ENCODE measurements at regions not wholly inside any gene's neighbourhood (a gene's known extent, or its start where the extent isn't known, plus 50 kb on each side); places are given as distances from the start of the nearest gene placed in this dataset.
"Not testable (repeated sequence)": the region's sequence is repeated elsewhere in the genome, so short reads cannot be mapped to it uniquely, and the experiment has no call there.

DNA sequence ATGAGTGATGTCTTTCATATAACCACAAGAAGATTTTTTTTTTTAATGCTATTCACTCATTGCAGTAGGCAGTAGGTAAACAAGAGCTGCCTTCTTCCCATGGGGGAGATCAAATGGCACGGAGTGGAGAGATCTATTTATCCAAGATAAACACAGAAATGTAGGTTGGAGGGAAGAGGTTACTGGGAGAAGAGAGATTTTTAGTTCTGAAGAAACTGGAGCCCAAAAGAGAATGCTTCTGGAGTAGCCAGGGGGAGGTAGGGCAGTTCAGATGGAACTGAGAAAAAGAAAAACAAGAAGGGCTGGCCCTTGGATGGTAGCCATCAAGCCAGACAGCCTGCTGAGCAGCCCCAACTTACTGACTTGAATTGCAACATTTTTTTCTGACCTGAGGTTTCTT is 270.1 kb upstream of the TPK1 start:
- intact Hi-C loops (cut with DNase I; ENCODE audit: low total_unique reads), result no loop called here
- TF ChIP-seq, protein P1, sequence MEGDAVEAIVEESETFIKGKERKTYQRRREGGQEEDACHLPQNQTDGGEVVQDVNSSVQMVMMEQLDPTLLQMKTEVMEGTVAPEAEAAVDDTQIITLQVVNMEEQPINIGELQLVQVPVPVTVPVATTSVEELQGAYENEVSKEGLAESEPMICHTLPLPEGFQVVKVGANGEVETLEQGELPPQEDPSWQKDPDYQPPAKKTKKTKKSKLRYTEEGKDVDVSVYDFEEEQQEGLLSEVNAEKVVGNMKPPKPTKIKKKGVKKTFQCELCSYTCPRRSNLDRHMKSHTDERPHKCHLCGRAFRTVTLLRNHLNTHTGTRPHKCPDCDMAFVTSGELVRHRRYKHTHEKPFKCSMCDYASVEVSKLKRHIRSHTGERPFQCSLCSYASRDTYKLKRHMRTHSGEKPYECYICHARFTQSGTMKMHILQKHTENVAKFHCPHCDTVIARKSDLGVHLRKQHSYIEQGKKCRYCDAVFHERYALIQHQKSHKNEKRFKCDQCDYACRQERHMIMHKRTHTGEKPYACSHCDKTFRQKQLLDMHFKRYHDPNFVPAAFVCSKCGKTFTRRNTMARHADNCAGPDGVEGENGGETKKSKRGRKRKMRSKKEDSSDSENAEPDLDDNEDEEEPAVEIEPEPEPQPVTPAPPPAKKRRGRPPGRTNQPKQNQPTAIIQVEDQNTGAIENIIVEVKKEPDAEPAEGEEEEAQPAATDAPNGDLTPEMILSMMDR (IDR thresholded peaks at IDR 0.05), result no peak
- no peak for TF ChIP-seq POLR2A (IDR thresholded peaks at IDR 0.05)
- H3K4me1 ChIP-seq, result no peaks in the 10 kb centered on the region
- DNase-seq, result no peak
- H3K4me3 ChIP-seq, result no peak overlapping the region
- H3K36me3 ChIP-seq, result no peaks in the 10 kb centered on the region
- no peaks in the 10 kb centered on the region for H3K27me3 ChIP-seq
- no peaks in the 10 kb centered on the region for H3K9me3 ChIP-seq
- H3K27ac ChIP-seq, result no peak overlapping the region

DNA sequence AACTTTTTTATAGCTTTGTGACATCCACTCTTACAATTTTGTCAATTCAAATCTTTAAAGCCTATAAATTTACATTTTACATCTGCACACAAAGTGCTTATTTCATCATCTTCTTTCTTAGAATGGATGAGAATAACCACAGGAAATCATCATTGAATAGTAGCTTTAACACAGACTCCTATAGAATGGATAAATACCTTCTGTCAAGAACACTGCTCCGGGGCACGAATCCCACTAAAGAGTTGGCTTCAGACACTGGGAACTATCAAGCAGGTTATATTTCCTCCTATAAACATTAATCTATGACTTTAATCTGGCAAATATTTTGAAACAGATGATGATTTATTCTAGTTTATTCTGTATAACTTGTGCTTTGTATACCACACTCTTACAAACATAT is 269.7 kb upstream of the TPK1 start:
- Histone ChIP-seq H3K9me3 (no peaks in the 10 kb centered on the region), H3K4me1 (no peaks in the 10 kb centered on the region), H3K27me3 (no peaks in the 10 kb centered on the region), H3K4me3 (no peak overlapping the region), H3K27ac (no peak overlapping the region), H3K36me3 (no peaks in the 10 kb centered on the region)
- intact Hi-C loops (cut with DNase I; ENCODE audit: low total_unique reads), result no loop called here
- TF ChIP-seq, protein P1 (IDR thresholded peaks at IDR 0.05), result no peak
- no peak for TF ChIP-seq POLR2A (IDR thresholded peaks at IDR 0.05)
- no peak for DNase-seq

DNA sequence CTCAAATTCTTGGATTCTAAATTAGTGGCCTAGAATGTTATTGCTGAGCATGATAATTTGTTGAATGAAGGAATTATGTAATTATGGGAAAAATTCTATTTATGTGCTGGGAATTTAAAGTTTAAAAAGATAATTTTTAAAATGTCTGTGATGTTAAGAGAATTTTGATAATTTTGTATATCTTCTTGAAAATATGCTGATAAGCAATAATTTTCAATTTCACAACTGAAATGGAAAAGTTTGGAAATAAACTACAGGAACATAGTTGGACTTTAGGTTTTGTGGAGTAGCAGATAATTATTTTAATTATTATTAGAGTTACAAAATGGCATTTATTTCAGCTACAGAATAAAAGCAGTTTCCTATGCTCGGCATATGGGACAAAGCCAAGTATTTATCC is 268.5 kb upstream of the TPK1 start:
- Histone ChIP-seq H3K4me3 (no peak overlapping the region), H3K27me3 (no peaks in the 10 kb centered on the region), H3K36me3 (no peaks in the 10 kb centered on the region), H3K9me3 (no peaks in the 10 kb centered on the region), H3K4me1 (no peaks in the 10 kb centered on the region), H3K27ac (no peak overlapping the region)
- DNase-seq, result no peak
- no peak for TF ChIP-seq POLR2A (IDR thresholded peaks at IDR 0.05)
- TF ChIP-seq, protein P1 (IDR thresholded peaks at IDR 0.05), result no peak
- intact Hi-C loops (cut with DNase I; ENCODE audit: low total_unique reads), result no loop called here

DNA sequence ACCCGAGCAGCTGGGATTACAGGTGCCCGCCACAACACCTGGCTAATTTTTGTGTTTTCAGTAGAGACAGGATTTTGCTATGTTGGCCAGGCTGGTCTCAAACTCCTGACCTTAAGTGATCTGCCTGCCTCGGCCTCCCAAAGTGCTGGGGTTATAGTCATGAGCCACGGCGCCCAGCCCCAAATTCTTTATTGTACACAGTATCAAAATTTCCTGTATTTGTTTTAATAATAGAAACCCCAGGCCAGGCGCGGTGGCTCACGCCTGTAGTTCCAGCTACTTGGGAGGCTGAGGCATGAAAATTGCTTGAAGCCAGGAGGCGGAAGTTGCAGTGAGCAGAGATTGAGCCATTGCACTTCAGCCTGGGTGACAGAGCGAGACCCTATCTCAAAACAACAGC is 266.3 kb upstream of the TPK1 start:
- H3K9me3 ChIP-seq; DNase-seq; H3K36me3 ChIP-seq; H3K27me3 ChIP-seq; H3K4me1 ChIP-seq; intact Hi-C loops (cut with DNase I; ENCODE audit: low total_unique reads); H3K27ac ChIP-seq; H3K4me3 ChIP-seq: not testable (repeated sequence)

DNA sequence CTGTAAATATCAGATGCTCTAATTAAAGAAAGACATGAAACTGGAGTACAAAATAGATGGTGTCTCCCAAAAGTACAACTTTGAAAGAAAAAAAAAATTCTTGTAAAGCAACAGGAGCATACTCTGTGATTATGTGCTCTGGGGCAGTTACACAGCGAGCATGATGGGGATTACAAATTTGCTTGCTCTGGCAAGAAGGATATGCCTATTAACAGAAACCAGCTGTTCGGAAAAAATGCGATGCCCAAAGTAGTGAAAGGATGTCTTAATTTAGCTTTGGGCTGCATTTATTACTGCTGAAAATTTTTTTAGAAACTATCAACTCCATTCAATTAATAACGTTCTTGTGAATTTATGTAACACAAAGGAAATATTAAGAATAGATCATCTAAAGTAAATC is 256.9 kb upstream of the TPK1 start:
- TF ChIP-seq POLR2A (IDR thresholded peaks at IDR 0.05), result no peak
- TF ChIP-seq, protein P1 (IDR thresholded peaks at IDR 0.05), result no peak
- H3K4me1 ChIP-seq, result no peaks in the 10 kb centered on the region
- intact Hi-C loops (cut with DNase I; ENCODE audit: low total_unique reads), result no loop called here
- H3K27ac ChIP-seq, result no peak overlapping the region
- no peak for DNase-seq
- no peaks in the 10 kb centered on the region for H3K27me3 ChIP-seq
- H3K4me3 ChIP-seq, result no peak overlapping the region
- no peaks in the 10 kb centered on the region for H3K36me3 ChIP-seq
- no peaks in the 10 kb centered on the region for H3K9me3 ChIP-seq

DNA sequence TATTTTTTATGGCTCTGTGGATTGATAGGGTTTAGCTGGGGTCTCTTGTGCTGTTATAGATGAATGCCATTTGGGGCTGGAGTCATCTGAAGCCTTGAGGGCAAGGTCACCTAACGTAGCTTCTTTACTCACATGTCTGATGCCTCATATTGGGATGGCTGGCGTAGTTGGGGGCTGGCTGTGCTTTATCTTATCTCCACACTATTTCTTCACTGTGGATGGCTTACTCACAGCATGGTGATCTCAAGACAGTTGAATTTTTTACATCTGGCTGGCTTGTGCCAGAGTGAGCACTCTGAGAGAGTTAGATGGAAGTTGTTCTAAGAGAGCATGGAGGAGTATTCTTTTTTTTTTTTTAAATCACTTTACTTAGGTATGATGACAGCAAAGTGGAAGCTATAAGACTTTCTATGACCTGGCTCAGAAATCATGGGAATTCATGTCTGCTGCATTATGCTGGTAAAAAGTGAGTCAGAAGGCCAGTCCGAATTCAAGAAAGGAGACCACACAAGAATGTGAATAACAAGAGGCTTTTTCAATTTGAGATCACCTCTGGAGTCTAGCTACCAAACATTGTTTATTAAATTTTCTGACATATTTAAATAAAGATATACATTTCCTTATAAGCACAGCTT is 252.4 kb upstream of the TPK1 start:
- no peak for TF ChIP-seq POLR2A (IDR thresholded peaks at IDR 0.05)
- TF ChIP-seq, protein P1 (IDR thresholded peaks at IDR 0.05), result no peak
- intact Hi-C loops (cut with DNase I; ENCODE audit: low total_unique reads), result no loop called here
- no peaks in the 10 kb centered on the region for H3K9me3 ChIP-seq
- H3K4me1 ChIP-seq, result no peaks in the 10 kb centered on the region
- no peak overlapping the region for H3K27ac ChIP-seq
- no peaks in the 10 kb centered on the region for H3K27me3 ChIP-seq
- no peak overlapping the region for H3K4me3 ChIP-seq
- no peak for DNase-seq
- no peaks in the 10 kb centered on the region for H3K36me3 ChIP-seq
